ENCODE measurements at regions not wholly inside any gene's neighbourhood (a gene's known extent, or its start where the extent isn't known, plus 50 kb on each side); places are given as distances from the start of the nearest gene placed in this dataset.

DNA sequence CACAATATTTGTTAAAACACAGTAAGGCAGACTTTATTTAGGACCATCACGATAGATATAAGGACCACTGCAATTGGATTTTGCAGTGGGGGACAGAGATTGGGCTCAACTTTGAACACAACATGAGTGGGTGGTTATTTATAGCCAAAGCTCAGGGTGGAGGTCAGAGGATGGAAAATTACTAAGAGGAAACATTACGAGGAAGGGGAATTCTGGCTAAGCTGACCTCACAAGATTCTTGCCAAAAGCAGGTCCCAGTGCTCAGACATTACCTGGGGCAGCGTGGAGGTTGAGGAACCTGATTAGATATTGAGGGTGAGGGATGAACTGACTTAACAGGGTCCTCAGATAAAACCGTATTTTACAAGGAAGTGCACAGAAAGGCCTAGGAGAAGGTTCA is 88.9 kb upstream of the NBEA start:
- ATAC-seq = no peak
- TF ChIP-seq, protein P1, sequence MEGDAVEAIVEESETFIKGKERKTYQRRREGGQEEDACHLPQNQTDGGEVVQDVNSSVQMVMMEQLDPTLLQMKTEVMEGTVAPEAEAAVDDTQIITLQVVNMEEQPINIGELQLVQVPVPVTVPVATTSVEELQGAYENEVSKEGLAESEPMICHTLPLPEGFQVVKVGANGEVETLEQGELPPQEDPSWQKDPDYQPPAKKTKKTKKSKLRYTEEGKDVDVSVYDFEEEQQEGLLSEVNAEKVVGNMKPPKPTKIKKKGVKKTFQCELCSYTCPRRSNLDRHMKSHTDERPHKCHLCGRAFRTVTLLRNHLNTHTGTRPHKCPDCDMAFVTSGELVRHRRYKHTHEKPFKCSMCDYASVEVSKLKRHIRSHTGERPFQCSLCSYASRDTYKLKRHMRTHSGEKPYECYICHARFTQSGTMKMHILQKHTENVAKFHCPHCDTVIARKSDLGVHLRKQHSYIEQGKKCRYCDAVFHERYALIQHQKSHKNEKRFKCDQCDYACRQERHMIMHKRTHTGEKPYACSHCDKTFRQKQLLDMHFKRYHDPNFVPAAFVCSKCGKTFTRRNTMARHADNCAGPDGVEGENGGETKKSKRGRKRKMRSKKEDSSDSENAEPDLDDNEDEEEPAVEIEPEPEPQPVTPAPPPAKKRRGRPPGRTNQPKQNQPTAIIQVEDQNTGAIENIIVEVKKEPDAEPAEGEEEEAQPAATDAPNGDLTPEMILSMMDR (IDR thresholded peaks at IDR 0.05) = no peak

DNA sequence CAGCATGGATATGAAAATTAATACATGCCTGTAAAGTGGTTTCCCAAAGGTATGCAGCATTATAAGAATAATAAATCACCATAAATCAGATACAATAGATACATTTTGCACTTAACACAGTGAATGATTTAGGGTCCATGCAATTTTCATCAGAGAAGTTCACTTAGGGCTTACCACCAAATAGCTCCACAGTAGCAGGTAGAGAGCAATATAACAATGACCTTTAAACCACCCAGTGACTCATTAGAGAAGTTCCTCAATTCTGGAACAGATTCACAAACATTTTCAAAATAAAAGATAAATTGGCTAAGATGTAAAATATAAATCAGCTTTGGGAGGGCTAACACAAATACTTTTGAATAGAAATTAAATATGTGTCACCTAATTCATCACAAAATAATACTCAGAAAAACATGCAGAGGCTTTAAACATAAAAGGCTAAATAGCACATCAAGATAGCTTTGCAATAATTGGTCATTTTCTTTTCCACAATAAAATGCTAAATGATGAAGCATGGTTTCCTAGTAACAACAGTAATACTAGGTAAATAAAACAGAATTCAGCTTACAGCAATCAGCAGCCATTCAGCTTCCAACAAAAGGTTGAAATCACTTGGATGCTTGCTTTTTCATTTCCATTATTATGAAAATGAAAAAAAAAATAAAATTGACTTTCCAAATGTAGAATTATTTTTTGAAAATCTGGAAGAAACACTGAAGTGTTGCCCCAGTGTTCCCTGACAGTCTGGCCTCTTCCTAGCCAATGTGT is 84.3 kb upstream of the NBEA start:
- no peak overlapping the region for H3K27ac ChIP-seq
- no peak for ATAC-seq

More for the DNA sequence above, 88.9 kb upstream of the NBEA start:
- Histone ChIP-seq H3K36me3 (no peaks in the 10 kb centered on the region), H3K4me1 (peaks cover 0 to 10% (median 0%) of the 10 kb centered on the region in 3 donors), H3K27ac (no peak overlapping the region), H3K9me3 (no peaks in the 10 kb centered on the region), H3K4me3 (no peak overlapping the region), H3K27me3 (no peaks in the 10 kb centered on the region)
- WGBS, 2 donors (ENCODE audit: low coverage in 1 of 2) = 67 to 69% methylated on average over 4 of the region's 4 CpGs

DNA sequence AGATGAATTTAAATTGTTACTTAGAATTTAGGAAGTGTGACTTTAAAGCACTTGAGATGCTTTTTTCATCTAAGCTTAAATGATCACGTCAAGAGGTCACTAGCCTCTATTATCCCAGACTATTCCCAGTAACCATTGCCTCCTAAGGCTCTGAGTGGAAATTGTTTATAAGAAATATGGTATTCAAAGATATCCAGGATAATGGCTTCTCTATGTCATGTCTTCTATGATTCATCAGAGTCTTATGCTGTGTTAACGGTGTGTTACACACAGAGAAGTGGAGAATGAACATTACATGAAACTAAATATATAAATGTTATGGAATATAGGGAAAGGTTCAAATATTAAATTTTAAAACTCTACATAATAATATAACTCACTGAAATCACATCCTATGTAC is 79.8 kb upstream of the NBEA start:
- Histone ChIP-seq H3K4me1 (peaks cover 0 to 16% (median 0%) of the 10 kb centered on the region in 3 donors), H3K27me3 (no peaks in the 10 kb centered on the region), H3K9me3 (no peaks in the 10 kb centered on the region), H3K4me3 (no peak overlapping the region), H3K36me3 (no peaks in the 10 kb centered on the region), H3K27ac (no peak overlapping the region)
- TF ChIP-seq, protein P1 (IDR thresholded peaks at IDR 0.05) = no peak
- TF ChIP-seq EP300 (IDR thresholded peaks at IDR 0.05) = no peak
- no peak for TF ChIP-seq POLR2AphosphoS5 (IDR thresholded peaks at IDR 0.05)
- no peak for TF ChIP-seq POLR2A (IDR thresholded peaks at IDR 0.05)
- WGBS, 2 donors (ENCODE audit: low coverage in 1 of 2) = 81 to 93% methylated on average over 2 of the region's 2 CpGs
- ATAC-seq = no peak

More for the DNA sequence above, 84.3 kb upstream of the NBEA start:
- TF ChIP-seq EP300 (IDR thresholded peaks at IDR 0.05) = no peak
- TF ChIP-seq, protein P1 (IDR thresholded peaks at IDR 0.05) = no peak
- TF ChIP-seq POLR2A (IDR thresholded peaks at IDR 0.05) = no peak
- TF ChIP-seq POLR2AphosphoS5 (IDR thresholded peaks at IDR 0.05) = no peak
- Histone ChIP-seq H3K27me3 (no peaks in the 10 kb centered on the region), H3K36me3 (no peaks in the 10 kb centered on the region), H3K9me3 (no peaks in the 10 kb centered on the region), H3K4me3 (no peak overlapping the region), H3K4me1 (peaks cover 0 to 12% (median 0%) of the 10 kb centered on the region in 3 donors)

DNA sequence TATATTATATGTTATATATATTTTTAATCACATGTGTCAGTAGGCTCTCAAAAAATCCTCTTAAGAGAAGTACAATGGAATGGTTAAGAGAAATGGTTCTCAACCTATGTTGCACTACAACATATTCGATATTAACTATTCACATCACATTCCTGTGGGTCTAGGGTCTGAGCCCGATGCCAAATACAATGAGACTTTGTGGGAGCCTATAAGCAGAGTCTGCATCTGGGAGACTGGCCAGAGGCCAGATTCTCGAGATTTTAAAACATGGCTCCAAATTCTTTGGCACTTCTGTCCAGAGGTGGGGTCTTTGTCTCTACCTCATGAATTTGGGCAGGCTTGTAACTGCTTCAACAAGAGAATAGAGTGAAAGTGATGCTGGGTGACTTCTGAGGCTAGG is 79.4 kb upstream of the NBEA start:
- Histone ChIP-seq H3K4me1 (peaks cover 0 to 12% (median 0%) of the 10 kb centered on the region in 3 donors), H3K36me3 (no peaks in the 10 kb centered on the region), H3K27ac (no peak overlapping the region), H3K4me3 (no peak overlapping the region), H3K27me3 (no peaks in the 10 kb centered on the region), H3K9me3 (no peaks in the 10 kb centered on the region)
- 73 to 89% methylated on average over 2 to 3 of the region's 3 CpGs for WGBS, 2 donors (ENCODE audit: low coverage in 1 of 2)
- TF ChIP-seq, protein P1 (IDR thresholded peaks at IDR 0.05) = no peak
- TF ChIP-seq POLR2A (IDR thresholded peaks at IDR 0.05) = no peak
- TF ChIP-seq EP300 (IDR thresholded peaks at IDR 0.05) = no peak
- no peak for ATAC-seq

DNA sequence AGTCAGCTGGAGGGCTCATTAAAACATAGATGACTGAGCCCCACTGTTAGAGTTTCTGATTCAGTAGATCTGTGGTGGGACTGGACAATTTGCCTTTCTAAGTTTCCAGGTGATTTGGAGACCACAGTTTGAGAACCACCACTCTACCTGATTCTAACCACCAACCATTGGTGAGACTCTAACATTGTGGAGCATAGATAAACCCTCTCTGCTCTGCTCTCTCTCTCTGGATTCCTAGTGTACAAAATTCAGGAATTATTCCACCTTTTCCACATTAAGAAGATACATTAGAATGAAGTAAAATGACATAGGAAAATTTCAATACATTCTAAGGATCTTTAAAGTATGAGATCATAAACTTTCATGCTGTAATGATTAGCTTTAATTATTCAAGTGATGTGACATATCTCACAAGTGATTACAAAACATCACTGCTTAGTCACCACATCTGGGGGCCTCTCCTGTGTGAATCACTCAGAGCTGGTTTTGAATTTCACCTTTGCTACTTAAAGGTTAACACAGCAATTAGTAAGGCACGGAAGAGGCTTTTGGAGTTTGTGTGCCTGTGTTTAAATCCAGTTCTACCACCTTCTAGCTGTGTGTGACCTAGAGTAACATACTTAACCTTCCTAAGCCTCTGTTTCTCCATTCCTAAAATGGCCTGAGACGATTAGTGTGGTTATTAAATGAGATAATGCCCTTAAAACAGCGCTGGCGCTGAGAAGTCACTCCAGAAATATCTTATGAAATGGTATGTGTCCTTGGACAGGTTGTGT is 78.5 kb upstream of the NBEA start:
- H3K9me3 ChIP-seq = no peaks in the 10 kb centered on the region
- no peak for ATAC-seq
- peaks cover 0 to 5% (median 0%) of the 10 kb centered on the region in 3 donors for H3K4me1 ChIP-seq
- H3K36me3 ChIP-seq = no peaks in the 10 kb centered on the region
- H3K27ac ChIP-seq = no peak overlapping the region
- no peak for TF ChIP-seq POLR2AphosphoS5 (IDR thresholded peaks at IDR 0.05)
- no peak for TF ChIP-seq POLR2A (IDR thresholded peaks at IDR 0.05)
- TF ChIP-seq, protein P1 (IDR thresholded peaks at IDR 0.05) = no peak
- TF ChIP-seq EP300 (IDR thresholded peaks at IDR 0.05) = no peak
- 67 to 79% methylated on average over 4 of the region's 4 CpGs for WGBS, 2 donors (ENCODE audit: low coverage in 1 of 2)
- no peak overlapping the region for H3K4me3 ChIP-seq
- no peaks in the 10 kb centered on the region for H3K27me3 ChIP-seq

Measured in gastroesophageal sphincter (tissue), 4 donors.